Adrenal gland (tissue), 5 donors: ENCODE measurements at regions not wholly inside any gene's neighbourhood (a gene's known extent, or its start where the extent isn't known, plus 50 kb on each side); places are given as distances from the start of the nearest gene placed in this dataset.
A peak's percentile ranks its signal among the peaks of the same experiment; 100 is the strongest.

Experiments
- CTCF ChIP-seq, 6 experiments: fragments of 450-650 bp in 4 of 6; fragments of 200-600 bp in 2 of 6; sonication (generic) in 1 of 6; IDR thresholded peaks; 1 replicate in 5 of 6; 2 replicates in 1 of 6; pipeline versions ENCODE4 v1.5.1 to v1.8.0; 2016 to 2021; ENCODE audit warnings: antibody characterized with exemption in 6 of 6, mild to moderate bottlenecking in 2 of 6, moderate library complexity in 1 of 6
- POLR2A ChIP-seq, 2 donors: fragments of 450-650 bp; IDR thresholded peaks; one replicate each; pipeline ENCODE4 v1.6.1; 2017; ENCODE audit warnings: antibody characterized with exemption in 2 of 2, mild to moderate bottlenecking in 2 of 2, moderate library complexity in 1 of 2
- donor health status: DM: no; HTN: no; CAD: no.

GRCh38 chr2:176653479-176654443 lies 384.5 kb downstream of the MTX2 start:
- TF ChIP-seq CTCF (IDR thresholded peaks at IDR 0.05) (peak; percentile 62 to 85 (median 82)), POLR2A (IDR thresholded peaks at IDR 0.05) (no peak)
